GM18951 (cell line): ENCODE measurements at regions not wholly inside any gene's neighbourhood (a gene's known extent, or its start where the extent isn't known, plus 50 kb on each side); places are given as distances from the start of the nearest gene placed in this dataset.

ENCODE experiments used
- POLR2A ChIP-seq: IDR thresholded peaks from 4 replicates; pipeline ENCODE4 v1.6.1; 2011; ENCODE audit warnings: mild to moderate bottlenecking; ENCODE audit not compliant: insufficient read length, insufficient read depth; ENCODE audit errors: extremely low read depth
- in situ Hi-C: fragments of 300-500 bp; cut with MboI; formaldehyde crosslinking; loops from one replicate; pipeline ENCODE4 v1.12.0; 2022; ENCODE audit warnings: low sequenced_read_pairs, mixed read lengths, inconsistent platforms; ENCODE audit not compliant: unreplicated experiment

DNA sequence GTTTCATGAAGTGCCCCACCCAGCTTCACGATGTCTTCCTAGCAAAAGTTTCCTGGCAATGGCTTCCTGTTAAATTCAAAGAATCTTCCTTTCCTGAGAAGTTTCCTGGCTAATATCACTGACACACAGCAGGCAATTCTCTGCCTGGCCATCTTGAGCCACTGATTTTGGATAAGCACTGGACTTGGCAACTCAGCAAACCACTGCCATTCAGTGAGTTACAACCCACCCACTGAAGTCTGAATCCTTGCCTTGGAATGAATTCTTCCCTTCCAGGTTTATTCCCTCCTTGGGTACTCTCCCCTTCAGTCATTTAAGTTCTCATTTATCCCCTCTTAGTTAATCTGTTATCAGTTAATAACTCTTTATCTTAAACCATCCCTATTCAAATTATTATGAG lies 426.0 kb downstream of the MBD2 start:
- no peak for TF ChIP-seq POLR2A
- in situ Hi-C loops, result no loop called here

DNA sequence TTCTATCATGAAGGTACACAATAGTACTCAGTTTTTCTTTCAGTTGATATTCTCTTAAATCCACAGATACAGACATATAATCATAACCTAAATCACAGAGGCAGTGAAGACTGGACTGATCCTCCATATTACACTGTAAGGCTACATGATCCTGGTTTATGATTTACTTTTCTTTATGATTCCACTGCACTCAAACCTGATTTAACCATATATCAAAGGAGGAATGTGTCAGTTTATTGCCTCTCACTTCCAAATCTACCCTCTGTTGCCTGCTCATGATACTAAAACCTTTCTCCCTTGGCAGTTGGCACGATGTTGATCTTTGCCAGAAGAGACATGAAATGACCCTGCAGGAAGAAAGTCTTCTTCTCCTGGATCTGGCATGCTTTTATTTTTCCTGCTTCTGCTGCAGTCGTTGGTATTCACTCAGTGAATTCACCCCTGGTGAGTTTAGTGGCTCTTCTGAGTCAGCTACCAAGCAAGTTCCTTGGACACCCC lies 426.4 kb downstream of the MBD2 start:
- TF ChIP-seq POLR2A, result no peak
- in situ Hi-C loops, result no loop called here

DNA sequence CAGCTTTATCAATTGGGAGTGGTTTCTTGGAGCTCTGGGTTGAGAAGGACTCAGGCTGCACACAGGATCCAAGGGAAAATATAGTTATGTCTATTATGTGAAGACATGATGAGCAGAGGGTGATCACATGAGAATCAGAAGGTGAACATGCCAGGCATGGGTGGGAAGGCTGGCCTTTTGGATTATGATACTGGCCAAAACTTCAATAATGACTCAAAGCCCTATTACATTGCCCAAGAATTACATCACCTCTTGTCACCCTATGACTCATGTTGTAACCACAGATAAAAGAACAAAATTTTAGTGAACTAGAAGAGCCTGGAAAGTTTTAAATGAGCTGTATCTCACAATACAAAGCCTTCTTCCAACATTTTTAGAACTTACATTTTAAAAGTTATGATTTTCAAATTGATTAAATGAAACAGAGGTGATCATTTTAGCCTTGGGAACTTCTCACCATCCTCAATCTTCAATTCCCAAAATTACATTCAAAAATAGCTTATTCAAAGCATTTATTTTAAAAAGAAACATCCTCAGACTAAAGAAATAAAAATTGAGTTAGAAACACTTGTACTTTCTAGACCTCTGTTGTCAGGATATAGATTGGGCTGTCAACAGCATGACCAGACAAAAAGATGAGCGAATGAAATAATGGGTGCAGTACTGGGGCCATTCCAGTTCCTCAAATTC lies 428.3 kb downstream of the MBD2 start:
- in situ Hi-C loops, result no loop called here
- TF ChIP-seq POLR2A, result no peak

DNA sequence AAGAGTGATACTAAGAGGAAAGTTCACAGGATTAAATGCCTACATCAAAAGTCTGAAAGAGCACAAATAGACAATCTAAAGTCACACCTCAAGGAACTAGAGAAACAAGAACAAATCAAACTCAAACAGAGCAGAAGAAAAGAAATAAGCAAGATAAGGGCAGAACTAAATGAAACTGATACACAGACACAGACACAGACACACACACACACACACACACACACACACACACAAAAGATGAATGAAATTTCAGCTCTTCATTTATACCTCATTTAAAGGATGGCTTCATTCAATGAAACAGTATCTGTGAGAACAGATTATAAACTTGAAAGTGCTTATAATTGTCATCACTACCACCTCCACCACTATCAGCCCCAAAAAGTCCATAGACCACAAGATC lies 428.9 kb downstream of the MBD2 start:
- TF ChIP-seq POLR2A, result no peak
- in situ Hi-C loops, result no loop called here

DNA sequence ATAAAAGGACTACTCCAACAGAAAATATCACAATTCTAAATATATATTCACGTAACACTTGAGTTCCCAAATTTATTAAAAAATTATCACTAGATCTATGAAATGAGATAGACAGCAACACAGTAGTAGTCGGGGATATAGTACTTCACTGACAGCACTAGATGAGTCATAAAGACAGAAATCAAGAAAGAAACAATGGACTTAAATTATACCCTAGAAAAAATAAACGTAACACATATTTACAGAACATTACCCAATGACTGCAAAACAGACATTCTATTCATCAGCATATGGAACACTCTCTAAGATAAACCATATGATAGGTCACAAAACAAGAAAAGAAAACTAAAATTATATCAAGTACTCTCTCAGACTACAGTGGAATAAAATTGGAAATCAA lies 429.4 kb downstream of the MBD2 start:
- in situ Hi-C loops, result no loop called here
- TF ChIP-seq POLR2A, result no peak

DNA sequence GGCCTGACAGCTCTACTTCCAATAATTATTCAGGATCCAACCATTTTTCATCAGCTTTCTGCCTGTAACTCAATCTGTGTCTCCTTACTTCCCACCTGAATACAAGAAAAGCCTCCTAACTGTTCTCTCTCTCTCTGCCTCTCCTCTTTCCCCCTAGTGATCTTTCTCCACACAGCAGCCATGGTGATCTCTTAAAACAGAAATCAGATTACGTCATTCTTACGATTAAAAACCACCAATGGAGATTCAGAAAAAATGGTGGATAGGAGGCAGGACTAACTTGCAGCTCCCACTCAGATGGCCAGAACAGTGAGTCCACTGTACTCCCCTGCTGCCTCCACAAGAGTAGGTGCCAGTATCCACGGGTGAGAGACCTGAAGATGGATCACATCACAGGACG lies 431.7 kb downstream of the MBD2 start:
- no peak for TF ChIP-seq POLR2A
- in situ Hi-C loops, result no loop called here

DNA sequence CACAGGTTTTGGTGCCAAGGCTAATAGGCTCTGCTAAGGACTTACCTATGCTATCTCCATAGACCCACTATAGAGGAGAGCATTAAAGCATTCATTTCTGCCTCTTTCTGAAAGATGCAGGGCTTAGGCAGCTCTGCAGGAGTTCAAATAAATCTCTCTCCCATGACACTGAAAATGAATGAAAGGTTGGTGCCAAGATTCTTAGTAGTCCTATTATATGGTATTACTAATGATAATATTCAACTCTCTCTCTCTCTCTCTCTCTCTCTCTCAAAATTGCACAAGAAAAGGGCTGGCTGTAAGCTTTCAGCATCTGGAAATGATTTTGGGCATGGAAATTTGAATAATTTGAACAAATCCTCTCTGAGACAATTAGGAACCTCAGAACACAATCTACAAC lies 433.7 kb downstream of the MBD2 start:
- in situ Hi-C loops, result no loop called here
- no peak for TF ChIP-seq POLR2A

DNA sequence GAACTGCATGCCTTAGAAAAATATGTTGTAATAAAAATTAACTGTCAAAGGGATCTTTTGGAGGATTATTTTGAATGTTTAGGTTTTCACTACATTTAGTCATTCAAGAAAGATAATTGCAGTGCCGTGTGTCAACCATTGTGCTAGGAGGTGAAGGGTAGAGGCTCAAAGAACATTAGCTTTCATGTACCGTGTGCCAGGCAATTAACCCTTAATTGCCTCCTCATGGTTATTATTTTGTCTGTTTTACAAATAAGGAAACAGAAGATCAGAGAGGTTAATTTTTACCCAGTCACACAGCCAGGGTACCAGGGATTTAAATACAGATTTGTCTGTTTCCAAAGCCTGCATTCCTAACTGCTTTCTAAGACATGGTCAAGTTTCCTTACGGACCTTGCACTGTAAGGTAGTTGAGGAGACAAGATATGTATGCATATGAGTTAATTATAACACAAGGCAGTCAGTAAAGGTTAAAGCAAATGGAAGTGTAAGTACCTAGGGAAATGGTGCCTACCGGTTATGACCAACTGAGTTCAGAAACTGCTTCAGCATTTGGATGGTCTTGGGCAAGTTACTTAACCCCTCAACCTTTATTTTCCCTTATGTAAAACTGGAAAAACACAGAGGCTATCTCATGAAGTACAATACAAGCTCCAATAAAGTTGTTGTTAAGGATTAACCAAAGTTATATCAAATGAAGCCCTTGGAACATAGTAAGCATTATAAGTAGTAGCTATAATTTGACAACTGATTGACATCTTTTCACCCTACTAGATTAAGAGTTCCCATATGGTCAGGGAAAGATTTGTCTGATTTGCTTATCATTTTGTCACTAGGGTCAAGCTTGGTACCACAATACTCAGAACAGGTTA lies 434.9 kb downstream of the MBD2 start:
- in situ Hi-C loops, result no loop called here
- no peak for TF ChIP-seq POLR2A

DNA sequence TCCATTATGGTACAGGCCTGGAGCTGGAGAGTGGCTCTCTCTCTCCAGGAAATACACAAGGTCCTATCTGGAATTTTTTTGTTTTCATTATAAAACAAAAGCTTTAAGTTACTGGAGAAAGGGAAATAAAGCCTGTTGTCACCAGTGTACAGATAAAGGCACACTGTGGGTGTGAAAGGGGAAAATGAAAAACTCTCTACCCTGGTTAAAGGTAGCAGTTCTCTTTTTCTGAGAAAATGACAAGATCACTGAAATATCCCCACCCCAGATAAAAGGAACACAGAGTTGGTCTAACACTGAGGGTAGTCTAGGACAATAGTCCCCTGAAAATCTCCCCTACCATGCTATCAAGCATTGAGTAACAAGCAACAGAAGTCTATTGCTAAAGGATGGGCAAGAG lies 438.7 kb downstream of the MBD2 start:
- in situ Hi-C loops, result no loop called here
- TF ChIP-seq POLR2A, result no peak

DNA sequence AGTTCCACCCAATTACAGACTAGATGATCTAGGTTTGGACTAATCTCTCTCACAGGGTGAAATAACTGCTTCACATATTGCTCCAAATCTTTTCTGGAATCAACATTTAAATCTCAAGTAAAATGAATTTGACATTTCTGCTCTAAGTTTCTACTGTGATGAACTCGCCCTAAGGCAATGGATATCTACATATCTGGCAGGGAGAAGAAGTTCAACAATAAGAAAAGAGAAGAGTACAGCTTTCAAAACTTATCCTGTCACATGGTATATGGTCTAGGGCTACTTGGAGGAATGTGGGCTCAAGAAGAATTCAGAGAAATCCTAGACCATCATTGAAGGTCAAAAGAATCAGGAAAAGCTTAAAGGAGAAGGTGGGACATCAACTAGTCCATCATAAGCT lies 440.2 kb downstream of the MBD2 start:
- no peak for TF ChIP-seq POLR2A
- in situ Hi-C loops, result no loop called here

DNA sequence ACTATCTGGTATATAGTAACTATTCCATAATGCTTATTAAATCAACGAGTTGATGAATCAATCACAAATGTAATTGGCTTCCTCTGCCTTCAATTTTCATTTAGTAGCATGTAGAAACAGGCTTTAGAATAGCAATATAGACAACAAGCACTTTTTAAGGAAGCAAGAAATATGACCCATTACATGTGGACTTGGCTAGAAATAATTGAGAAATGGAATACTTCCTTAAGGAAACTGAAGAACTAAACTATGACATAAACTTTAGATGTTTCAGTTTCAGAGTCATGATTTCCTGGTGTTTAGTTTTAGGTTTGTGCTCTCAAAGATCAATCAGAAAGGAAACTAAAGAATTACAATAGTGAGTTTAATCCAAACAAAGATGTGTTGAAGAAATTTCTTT lies 443.8 kb downstream of the MBD2 start:
- TF ChIP-seq POLR2A, result no peak
- in situ Hi-C loops, result no loop called here

DNA sequence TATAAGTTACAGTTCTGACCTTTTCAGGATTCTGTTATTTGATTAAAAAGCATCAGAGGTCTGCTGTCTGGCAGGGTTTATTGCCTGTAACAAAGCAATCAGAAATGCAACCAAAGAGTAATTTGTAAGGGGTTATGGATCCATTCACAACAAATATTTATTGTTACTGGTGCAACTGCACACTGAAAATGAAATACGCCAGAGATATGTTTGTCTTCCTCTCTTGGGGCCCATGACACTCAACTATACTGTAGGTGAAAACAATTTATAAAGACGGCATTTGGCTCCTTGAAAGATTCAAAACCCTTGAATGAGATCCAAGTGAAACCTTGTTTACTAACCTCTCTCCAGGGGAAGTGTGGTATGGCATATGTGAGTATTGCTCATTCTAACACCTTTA lies 452.2 kb downstream of the MBD2 start:
- no peak for TF ChIP-seq POLR2A
- in situ Hi-C loops, result no loop called here

DNA sequence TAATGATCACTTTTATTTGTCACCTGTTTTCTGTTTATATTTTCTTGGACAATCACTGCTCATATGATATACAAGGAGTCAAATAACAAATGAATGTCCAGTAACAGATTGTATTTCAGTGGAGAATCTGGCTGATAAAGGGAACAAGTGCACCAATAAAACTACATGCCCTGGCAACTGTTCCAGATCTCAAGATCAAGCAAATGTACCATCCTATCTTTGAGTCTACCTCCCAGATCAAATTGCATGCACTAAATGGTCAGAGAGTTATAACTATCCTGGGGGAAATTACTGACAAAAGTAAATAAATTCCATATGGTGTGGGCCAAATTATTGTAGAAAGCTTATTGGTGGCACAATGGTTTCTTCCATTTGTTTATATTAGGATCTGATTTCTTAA lies 452.8 kb downstream of the MBD2 start:
- no peak for TF ChIP-seq POLR2A
- in situ Hi-C loops, result no loop called here

DNA sequence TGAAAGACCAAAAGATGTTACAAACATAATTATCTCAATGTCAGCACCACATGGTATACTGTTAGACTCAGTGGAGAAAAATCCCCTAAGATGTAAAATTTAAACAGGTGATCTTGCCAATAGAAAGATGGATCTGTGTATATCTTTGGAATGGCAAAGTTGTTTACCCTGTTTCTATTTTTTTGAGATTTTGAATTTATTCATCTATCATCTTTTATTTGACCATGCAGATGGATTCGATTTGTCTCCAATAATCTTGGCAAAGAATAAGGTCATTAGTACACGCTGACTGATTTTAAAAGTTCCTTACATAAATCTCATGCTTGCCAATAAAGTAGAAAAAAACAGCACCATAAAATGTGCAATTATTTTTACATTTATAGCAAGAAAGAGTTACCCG lies 459.3 kb downstream of the MBD2 start:
- TF ChIP-seq POLR2A, result no peak
- in situ Hi-C loops, result no loop called here
